ENCODE measurements at regions not wholly inside any gene's neighbourhood (a gene's known extent, or its start where the extent isn't known, plus 50 kb on each side); places are given as distances from the start of the nearest gene placed in this dataset.
"Not testable (repeated sequence)": the region's sequence is repeated elsewhere in the genome, so short reads cannot be mapped to it uniquely, and the experiment has no call there.

GRCh38 chr2:9730523-9730922, 99.7 kb upstream of the YWHAQ start:
- H3K36me3 Mint-ChIP-seq (ENCODE audit: low read depth); intact Hi-C loops (cut with micrococcal nuclease); H3K27me3 Mint-ChIP-seq (ENCODE audit: low read depth); H3K27ac Mint-ChIP-seq; CTCF ChIA-PET; H3K4me1 Mint-ChIP-seq (ENCODE audit: low read depth); H3K4me3 Mint-ChIP-seq; DNase-seq: not testable (repeated sequence)
- peaks cover 12% of the 10 kb centered on the region for H3K9me3 Mint-ChIP-seq

DNA sequence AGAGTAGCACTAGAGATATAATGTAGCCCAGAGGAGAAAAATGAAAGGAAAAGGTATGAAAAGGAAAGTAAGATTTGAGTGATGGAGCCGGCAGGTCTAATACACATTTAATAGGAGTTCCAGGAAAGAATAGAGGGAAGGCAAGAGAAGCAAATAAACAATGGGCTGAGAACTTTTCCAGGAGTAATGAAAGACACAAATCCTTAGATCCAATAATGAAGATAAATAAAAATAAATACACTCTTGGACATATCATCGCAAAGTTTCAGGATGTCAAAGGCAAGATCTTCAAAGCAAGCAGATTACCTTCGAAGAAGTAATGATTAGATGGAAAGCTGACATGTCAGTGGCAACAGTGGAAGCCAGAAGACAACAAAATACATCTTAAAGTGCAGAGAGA, 102.0 kb upstream of the YWHAQ start:
- intact Hi-C loops (cut with micrococcal nuclease) = no loop called here
- no peak overlapping the region for H3K4me3 Mint-ChIP-seq
- H3K27me3 Mint-ChIP-seq (ENCODE audit: low read depth) = no peaks in the 10 kb centered on the region
- no peak for DNase-seq
- no peak overlapping the region for H3K27ac Mint-ChIP-seq
- H3K9me3 Mint-ChIP-seq = peaks cover 12% of the 10 kb centered on the region
- CTCF ChIA-PET = no interaction called here
- no peaks in the 10 kb centered on the region for H3K36me3 Mint-ChIP-seq (ENCODE audit: low read depth)
- H3K4me1 Mint-ChIP-seq (ENCODE audit: low read depth) = peaks cover 23% of the 10 kb centered on the region

DNA sequence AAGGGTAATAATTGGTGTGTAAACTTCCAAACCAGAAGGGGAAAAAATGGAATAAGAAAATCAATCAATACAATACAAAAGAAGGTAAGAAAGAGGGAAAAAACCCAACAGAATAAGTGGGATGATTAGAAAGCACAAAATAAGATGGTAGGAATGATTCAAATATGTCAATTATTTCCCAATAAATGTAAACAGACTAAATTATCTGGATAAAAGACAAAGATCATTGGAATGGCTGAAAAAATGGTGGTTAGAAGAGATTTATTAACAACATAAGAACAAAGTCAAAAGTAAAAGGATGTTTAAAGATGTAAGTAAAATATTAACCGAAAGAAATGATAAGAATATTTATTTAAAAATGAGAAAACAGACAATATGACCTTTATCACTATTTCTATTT, 103.5 kb upstream of the YWHAQ start:
- intact Hi-C loops (cut with micrococcal nuclease) = no loop called here
- CTCF ChIA-PET = no interaction called here
- H3K36me3 Mint-ChIP-seq (ENCODE audit: low read depth) = no peaks in the 10 kb centered on the region
- H3K27ac Mint-ChIP-seq = no peak overlapping the region
- peaks cover 12% of the 10 kb centered on the region for H3K9me3 Mint-ChIP-seq
- no peaks in the 10 kb centered on the region for H3K27me3 Mint-ChIP-seq (ENCODE audit: low read depth)
- H3K4me3 Mint-ChIP-seq = no peak overlapping the region
- no peak for DNase-seq
- peaks cover 38% of the 10 kb centered on the region for H3K4me1 Mint-ChIP-seq (ENCODE audit: low read depth)

- CTCF ChIA-PET = no interaction called here
- H3K4me1 Mint-ChIP-seq (ENCODE audit: low read depth) = peaks cover 42% of the 10 kb centered on the region
- no peak overlapping the region for H3K27ac Mint-ChIP-seq
- intact Hi-C loops (cut with micrococcal nuclease) = loop anchor here (5.0 kb wide), 3 partner anchors 107 to 313 kb away; partner anchors contain the start of genes CPSF3, ITGB1BP1 and TAF1B
- H3K4me3 Mint-ChIP-seq = no peak overlapping the region
- H3K36me3 Mint-ChIP-seq (ENCODE audit: low read depth) = no peaks in the 10 kb centered on the region
- no peaks in the 10 kb centered on the region for H3K27me3 Mint-ChIP-seq (ENCODE audit: low read depth)
- DNase-seq = no peak
- H3K9me3 Mint-ChIP-seq = peaks cover 12% of the 10 kb centered on the region
Observed at GRCh38 chr2:9735335-9735734, 104.5 kb upstream of the YWHAQ start.

DNA sequence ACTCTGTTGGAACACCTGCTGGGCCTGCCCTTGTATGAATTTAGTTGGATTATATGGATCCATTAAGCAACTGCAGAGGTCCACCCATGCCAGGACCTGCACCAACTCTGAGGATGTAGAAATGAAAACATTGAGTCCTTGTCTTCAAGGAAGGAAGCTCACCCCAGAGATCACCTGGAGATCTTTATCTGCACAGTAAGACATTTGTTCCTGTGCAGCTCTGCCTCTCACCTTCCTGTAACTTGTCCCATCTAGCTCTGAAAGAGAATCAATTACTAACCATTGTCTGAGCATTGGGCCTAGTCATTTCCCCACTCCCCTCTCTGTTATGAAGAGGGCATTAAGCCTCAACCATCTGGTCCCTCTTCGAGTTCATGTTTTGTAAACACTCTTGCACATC, 105.2 kb upstream of the YWHAQ start:
- no peaks in the 10 kb centered on the region for H3K27me3 Mint-ChIP-seq (ENCODE audit: low read depth)
- DNase-seq = no peak
- no peak overlapping the region for H3K4me3 Mint-ChIP-seq
- CTCF ChIA-PET = no interaction called here
- H3K36me3 Mint-ChIP-seq (ENCODE audit: low read depth) = no peaks in the 10 kb centered on the region
- intact Hi-C loops (cut with micrococcal nuclease) = loop anchor here (5.0 kb wide), 3 partner anchors 106 to 314 kb away; partner anchors contain the start of genes CPSF3, ITGB1BP1 and TAF1B
- peaks cover 12% of the 10 kb centered on the region for H3K9me3 Mint-ChIP-seq
- H3K4me1 Mint-ChIP-seq (ENCODE audit: low read depth) = peaks cover 45% of the 10 kb centered on the region
- H3K27ac Mint-ChIP-seq = no peak overlapping the region

DNA sequence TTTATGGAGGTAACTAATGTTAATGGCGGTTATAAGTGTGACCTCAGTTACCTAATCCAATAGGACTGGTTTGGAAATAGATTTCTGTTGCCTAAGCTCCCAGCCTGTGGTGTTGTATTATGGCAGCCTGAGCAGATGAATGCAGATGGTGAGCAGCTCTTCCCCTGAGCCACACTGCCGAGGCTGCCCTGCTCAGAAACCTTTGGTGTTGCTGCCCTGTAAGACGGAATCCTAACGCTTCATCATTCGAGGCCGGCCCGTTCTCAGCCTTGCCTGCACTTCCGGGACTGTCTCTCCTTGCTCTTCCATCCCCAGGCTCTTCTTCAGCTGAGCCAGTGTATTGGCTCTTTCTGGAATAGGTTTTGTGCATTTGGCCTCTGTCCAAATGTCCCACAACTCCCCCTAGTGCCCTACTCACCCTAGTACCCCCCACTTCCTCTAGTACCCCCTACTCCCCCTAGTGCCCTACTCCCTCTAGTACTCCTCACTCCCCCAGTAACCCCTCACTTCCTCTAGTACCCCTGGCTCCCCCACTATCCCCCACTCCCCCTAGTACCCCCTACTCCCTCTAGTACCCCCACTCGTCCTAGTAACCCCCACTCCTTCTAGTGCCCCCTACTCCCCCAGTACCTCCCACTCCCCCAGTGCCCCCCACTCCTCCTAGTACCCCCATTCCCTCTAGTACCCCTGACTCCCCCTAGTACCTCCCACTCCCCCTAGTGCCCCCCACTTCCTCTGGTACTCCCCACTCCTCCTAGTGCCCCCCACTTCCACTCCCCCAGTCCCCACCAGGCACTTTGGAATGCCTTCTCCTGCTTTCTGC, 106.0 kb upstream of the TAF1B start:
- H3K27ac Mint-ChIP-seq = no peak overlapping the region
- CTCF ChIA-PET = interaction anchor here (1.2 to 1.5 kb wide), 2 partner anchors 10 to 62 kb away, joined by 4 to 7 read pairs; no protein-coding TSS in a partner anchor
- intact Hi-C loops (cut with micrococcal nuclease) = loop anchor here (5.0 kb wide), 3 partner anchors 105 to 315 kb away; partner anchors contain the start of genes CPSF3, ITGB1BP1 and TAF1B

GRCh38 chr2:9738062-9738461, 105.2 kb upstream of the TAF1B start:
- Mint-ChIP-seq H3K4me1 (ENCODE audit: low read depth) (peaks cover 45% of the 10 kb centered on the region), H3K36me3 (ENCODE audit: low read depth) (no peaks in the 10 kb centered on the region), H3K9me3 (peaks cover 12% of the 10 kb centered on the region), H3K27ac (peak overlapping the region; percentile 80), H3K27me3 (ENCODE audit: low read depth) (no peaks in the 10 kb centered on the region), H3K4me3 (no peak overlapping the region)
- intact Hi-C loops (cut with micrococcal nuclease) = loop anchor here (1.0 to 5.0 kb wide), 9 partner anchors 10 to 316 kb away; partner anchors contain the start of genes CPSF3, ITGB1BP1 and TAF1B
- CTCF ChIA-PET = interaction anchor here (1.2 to 1.5 kb wide), 2 partner anchors 10 to 62 kb away, joined by 4 to 7 read pairs; no protein-coding TSS in a partner anchor
- no peak for DNase-seq

More for the DNA sequence above, 106.0 kb upstream of the TAF1B start:
- Mint-ChIP-seq H3K36me3 (ENCODE audit: low read depth) (no peaks in the 10 kb centered on the region), H3K4me1 (ENCODE audit: low read depth) (peaks cover 45% of the 10 kb centered on the region), H3K4me3 (no peak overlapping the region), H3K27me3 (ENCODE audit: low read depth) (no peaks in the 10 kb centered on the region), H3K9me3 (peaks cover 12% of the 10 kb centered on the region)
- no peak for DNase-seq

DNA sequence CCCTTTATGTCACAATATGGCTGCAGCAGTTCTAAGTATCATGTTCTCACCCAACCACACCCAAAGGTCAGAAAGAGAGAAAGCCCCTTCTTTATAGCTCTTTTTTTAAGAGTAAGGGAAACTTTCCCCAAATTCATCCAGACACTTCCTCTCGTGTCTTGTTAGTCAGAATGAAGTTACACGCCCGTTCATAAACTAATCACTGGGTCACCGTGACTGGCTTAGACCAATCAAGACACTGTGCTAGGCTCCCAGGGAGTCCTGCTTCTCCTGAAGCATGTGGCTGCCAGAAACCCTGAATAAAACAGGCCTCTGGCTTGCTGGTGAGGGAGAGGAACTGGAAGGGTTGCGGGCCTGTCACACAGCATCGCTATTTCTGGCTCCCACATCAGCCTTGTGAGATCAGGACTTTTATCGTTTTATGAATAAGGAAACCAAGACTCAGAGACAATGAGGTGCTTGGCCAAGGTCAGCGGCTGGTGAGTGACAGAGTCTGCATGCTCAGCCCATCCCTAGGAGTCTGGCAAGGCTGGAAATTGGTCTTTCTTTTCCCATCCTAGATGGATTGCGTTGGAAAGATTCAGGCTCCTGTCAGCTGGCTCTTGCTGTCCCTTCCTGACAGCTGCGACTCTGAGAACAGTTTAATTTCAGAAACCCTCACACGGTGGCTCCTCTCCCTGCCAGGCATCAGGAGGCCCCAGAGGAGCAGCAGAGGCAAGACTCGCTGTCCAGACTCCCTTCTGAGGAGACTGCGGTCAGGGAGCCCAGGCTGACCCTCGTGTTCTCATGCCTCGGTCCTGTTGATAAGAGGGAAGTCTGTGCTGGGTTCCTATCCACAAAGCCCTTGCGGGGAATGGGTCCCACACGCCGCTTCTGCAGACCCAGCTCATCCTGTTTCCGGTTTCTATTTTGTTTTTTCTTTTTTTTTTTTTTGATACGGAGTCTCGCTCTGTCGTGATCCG, 104.5 kb upstream of the TAF1B start:
- H3K27ac Mint-ChIP-seq = peak overlapping the region; percentile 80
- peak overlapping the region; percentile 65 for H3K4me3 Mint-ChIP-seq
- DNase-seq = peak; percentile 70
- CTCF ChIA-PET = interaction anchor here (0.7 to 1.5 kb wide), 3 partner anchors 9 to 61 kb away, joined by 4 to 7 read pairs (median 5); no protein-coding TSS in a partner anchor
- H3K27me3 Mint-ChIP-seq (ENCODE audit: low read depth) = no peaks in the 10 kb centered on the region
- H3K36me3 Mint-ChIP-seq (ENCODE audit: low read depth) = no peaks in the 10 kb centered on the region
- peaks cover 45% of the 10 kb centered on the region for H3K4me1 Mint-ChIP-seq (ENCODE audit: low read depth)
- H3K9me3 Mint-ChIP-seq = peaks cover 12% of the 10 kb centered on the region
- intact Hi-C loops (cut with micrococcal nuclease) = loop anchor here (1.0 to 5.0 kb wide), 9 partner anchors 9 to 317 kb away; partner anchors contain the start of genes CPSF3, ITGB1BP1 and TAF1B

GRCh38 chr2:9739531-9739964, 103.7 kb upstream of the TAF1B start:
- Mint-ChIP-seq H3K4me1 (ENCODE audit: low read depth) (peaks cover 45% of the 10 kb centered on the region), H3K27me3 (ENCODE audit: low read depth) (no peaks in the 10 kb centered on the region), H3K36me3 (ENCODE audit: low read depth) (no peaks in the 10 kb centered on the region), H3K4me3 (peak overlapping the region; percentile 65), H3K27ac (peak overlapping the region; percentile 80), H3K9me3 (peaks cover 8% of the 10 kb centered on the region)
- intact Hi-C loops (cut with micrococcal nuclease) = loop anchor here (2.0 to 5.0 kb wide), 5 partner anchors 103 to 317 kb away; partner anchors contain the start of genes CPSF3, ITGB1BP1 and TAF1B
- CTCF ChIA-PET = interaction anchor here (0.7 kb wide), 1 partner anchor 41 kb away, joined by 5 read pairs; no protein-coding TSS in a partner anchor
- peak; percentile 75 for DNase-seq

- Mint-ChIP-seq H3K9me3 (no peaks in the 10 kb centered on the region), H3K4me3 (no peak overlapping the region), H3K36me3 (ENCODE audit: low read depth) (no peaks in the 10 kb centered on the region), H3K27ac (no peak overlapping the region), H3K27me3 (ENCODE audit: low read depth) (no peaks in the 10 kb centered on the region), H3K4me1 (ENCODE audit: low read depth) (peaks cover 39% of the 10 kb centered on the region)
- intact Hi-C loops (cut with micrococcal nuclease) = no loop called here
- no peak for DNase-seq
- CTCF ChIA-PET = no interaction called here
Observed at GRCh38 chr2:9740382-9741073, 102.7 kb upstream of the TAF1B start.

DNA sequence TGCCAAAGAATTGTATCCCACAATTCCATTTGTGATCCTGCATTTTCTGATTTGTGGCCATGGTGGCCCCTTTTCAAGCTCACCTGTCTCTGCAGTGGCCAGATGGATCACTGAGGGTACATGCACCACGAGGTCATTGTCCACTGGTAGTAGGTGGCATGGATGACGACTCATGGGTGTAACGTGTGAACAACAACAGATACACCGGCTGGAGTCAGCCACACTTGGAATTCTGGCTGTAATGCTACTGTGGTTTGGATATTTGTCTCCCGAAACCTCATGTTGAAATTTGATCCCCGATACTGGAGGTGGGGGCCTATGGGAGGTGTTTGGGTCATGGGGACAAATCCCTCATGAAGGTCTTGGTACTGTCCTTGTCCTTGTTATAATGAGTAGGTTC, 102.2 kb upstream of the TAF1B start:
- Mint-ChIP-seq H3K27me3 (ENCODE audit: low read depth) (no peaks in the 10 kb centered on the region), H3K4me3 (no peak overlapping the region), H3K27ac (no peak overlapping the region), H3K36me3 (ENCODE audit: low read depth) (no peaks in the 10 kb centered on the region), H3K4me1 (ENCODE audit: low read depth) (peaks cover 35% of the 10 kb centered on the region), H3K9me3 (no peaks in the 10 kb centered on the region)
- DNase-seq = no peak
- CTCF ChIA-PET = no interaction called here
- intact Hi-C loops (cut with micrococcal nuclease) = no loop called here

Measured in activated naive CD4-positive, alpha-beta T cell treated with anti-CD3 and anti-CD28 coated beads for 36 hours (primary cell).